H1 (cell line): ENCODE measurements at regions not wholly inside any gene's neighbourhood (a gene's known extent, or its start where the extent isn't known, plus 50 kb on each side); places are given as distances from the start of the nearest gene placed in this dataset.

Experiments
- BACH1 ChIP-seq: IDR thresholded peaks from 2 replicates; pipeline ENCODE4 v1.6.1; 2012; ENCODE audit warnings: low read length, improper control_type of control experiment
- EP300 ChIP-seq, 2 experiments: IDR thresholded peaks; 1 replicate in 1 of 2; 2 replicates in 1 of 2; pipeline ENCODE4 v1.6.1; 2011 to 2012; ENCODE audit warnings: low read depth in 2 of 2, low read length in 2 of 2, mild to moderate bottlenecking in 2 of 2, borderline replicate concordance in 1 of 2, inconsistent platforms in 1 of 2, moderate library complexity in 1 of 2
- EZH2 ChIP-seq: fragments of 200-600 bp; sonication (generic); IDR thresholded peaks from 2 replicates; pipeline ENCODE4 v1.7.1; 2012; ENCODE audit warnings: low read depth, mild to moderate bottlenecking, moderate library complexity, low read length, inconsistent platforms; ENCODE audit not compliant: severe bottlenecking
- FOSL1 ChIP-seq: IDR thresholded peaks from 2 replicates; pipeline ENCODE4 v1.6.1; 2011; ENCODE audit warnings: mild to moderate bottlenecking, low read depth, low read length, moderate library complexity; ENCODE audit not compliant: insufficient read depth
- GTF2F1 ChIP-seq: IDR thresholded peaks from 2 replicates; pipeline ENCODE4 v1.6.1; 2012; ENCODE audit warnings: low read depth, low read length, improper control_type of control experiment, borderline replicate concordance
- RAD21 ChIP-seq, 2 experiments: IDR thresholded peaks in 1 of 2; conservative IDR thresholded peaks in 1 of 2; 2 replicates each; pipeline ENCODE4 v1.6.1; 2011; ENCODE audit warnings: low read depth in 2 of 2, low read length in 2 of 2, improper control_type of control experiment in 1 of 2, inconsistent platforms in 1 of 2, mild to moderate bottlenecking in 1 of 2, moderate library complexity in 1 of 2
- RNF2 ChIP-seq: fragments of 200-900, 300-1000 bp; sonication (generic); IDR thresholded peaks from 2 replicates; pipeline ENCODE4 v1.7.1; 2016; ENCODE audit warnings: borderline replicate concordance, low read depth, mild to moderate bottlenecking, antibody characterized with exemption, low read length; ENCODE audit not compliant: poor library complexity, severe bottlenecking; ENCODE audit errors: missing control alignments
- TF ChIP-seq, protein P1 (sequence below), 3 experiments: IDR thresholded peaks; 1 replicate in 2 of 3; 2 replicates in 1 of 3; pipeline versions ENCODE4 v1.5.1 to v1.6.1; 2011; ENCODE audit warnings: low read length in 3 of 3, mild to moderate bottlenecking in 3 of 3, inconsistent platforms in 2 of 3, low read depth in 1 of 3, moderate library complexity in 1 of 3; ENCODE audit not compliant: insufficient read depth in 1 of 3; ENCODE audit errors: control extremely low read depth in 1 of 3

DNA sequence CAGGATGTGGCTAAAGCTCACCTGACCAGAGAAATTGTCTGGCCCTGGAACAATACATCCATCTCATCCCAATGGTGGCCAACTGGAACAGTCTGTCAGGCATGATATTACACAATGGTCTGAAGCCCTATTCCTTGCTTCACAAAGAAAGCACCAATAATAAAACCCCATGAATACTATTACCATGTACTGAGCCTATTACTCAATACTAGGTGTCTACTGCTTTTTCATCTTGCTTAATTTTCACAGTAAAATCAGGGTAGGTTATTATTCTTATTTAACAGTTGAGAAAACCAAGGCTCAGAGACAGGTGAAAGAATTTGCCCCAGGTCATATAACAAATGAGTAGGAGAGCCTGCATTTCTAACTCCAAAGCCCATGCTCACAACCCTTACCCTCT, 68.9 kb upstream of the CAPRIN1 start:
- TF ChIP-seq RNF2 (no peak), EP300 (IDR thresholded peaks at IDR 0.05; ENCODE audit: borderline replicate concordance in 1 of 2, low read depth in 2 of 2, low read length in 2 of 2) (no peak), BACH1 (no peak), FOSL1 (no peak), RAD21 (IDR thresholded peaks at IDR 0.05 in 1 of 2, conservative IDR thresholded peaks at IDR 0.05 in 1 of 2; ENCODE audit: low read depth in 2 of 2, low read length in 2 of 2) (no peak), EZH2 (no peak), GTF2F1 (no peak)
- TF ChIP-seq, protein P1, sequence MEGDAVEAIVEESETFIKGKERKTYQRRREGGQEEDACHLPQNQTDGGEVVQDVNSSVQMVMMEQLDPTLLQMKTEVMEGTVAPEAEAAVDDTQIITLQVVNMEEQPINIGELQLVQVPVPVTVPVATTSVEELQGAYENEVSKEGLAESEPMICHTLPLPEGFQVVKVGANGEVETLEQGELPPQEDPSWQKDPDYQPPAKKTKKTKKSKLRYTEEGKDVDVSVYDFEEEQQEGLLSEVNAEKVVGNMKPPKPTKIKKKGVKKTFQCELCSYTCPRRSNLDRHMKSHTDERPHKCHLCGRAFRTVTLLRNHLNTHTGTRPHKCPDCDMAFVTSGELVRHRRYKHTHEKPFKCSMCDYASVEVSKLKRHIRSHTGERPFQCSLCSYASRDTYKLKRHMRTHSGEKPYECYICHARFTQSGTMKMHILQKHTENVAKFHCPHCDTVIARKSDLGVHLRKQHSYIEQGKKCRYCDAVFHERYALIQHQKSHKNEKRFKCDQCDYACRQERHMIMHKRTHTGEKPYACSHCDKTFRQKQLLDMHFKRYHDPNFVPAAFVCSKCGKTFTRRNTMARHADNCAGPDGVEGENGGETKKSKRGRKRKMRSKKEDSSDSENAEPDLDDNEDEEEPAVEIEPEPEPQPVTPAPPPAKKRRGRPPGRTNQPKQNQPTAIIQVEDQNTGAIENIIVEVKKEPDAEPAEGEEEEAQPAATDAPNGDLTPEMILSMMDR (IDR thresholded peaks at IDR 0.05; ENCODE audit: control extremely low read depth in 1 of 3, insufficient read depth in 1 of 3, low read depth in 1 of 3, low read length in 3 of 3), result no peak
